ENCODE measurements at regions not wholly inside any gene's neighbourhood (a gene's known extent, or its start where the extent isn't known, plus 50 kb on each side); places are given as distances from the start of the nearest gene placed in this dataset.

DNA sequence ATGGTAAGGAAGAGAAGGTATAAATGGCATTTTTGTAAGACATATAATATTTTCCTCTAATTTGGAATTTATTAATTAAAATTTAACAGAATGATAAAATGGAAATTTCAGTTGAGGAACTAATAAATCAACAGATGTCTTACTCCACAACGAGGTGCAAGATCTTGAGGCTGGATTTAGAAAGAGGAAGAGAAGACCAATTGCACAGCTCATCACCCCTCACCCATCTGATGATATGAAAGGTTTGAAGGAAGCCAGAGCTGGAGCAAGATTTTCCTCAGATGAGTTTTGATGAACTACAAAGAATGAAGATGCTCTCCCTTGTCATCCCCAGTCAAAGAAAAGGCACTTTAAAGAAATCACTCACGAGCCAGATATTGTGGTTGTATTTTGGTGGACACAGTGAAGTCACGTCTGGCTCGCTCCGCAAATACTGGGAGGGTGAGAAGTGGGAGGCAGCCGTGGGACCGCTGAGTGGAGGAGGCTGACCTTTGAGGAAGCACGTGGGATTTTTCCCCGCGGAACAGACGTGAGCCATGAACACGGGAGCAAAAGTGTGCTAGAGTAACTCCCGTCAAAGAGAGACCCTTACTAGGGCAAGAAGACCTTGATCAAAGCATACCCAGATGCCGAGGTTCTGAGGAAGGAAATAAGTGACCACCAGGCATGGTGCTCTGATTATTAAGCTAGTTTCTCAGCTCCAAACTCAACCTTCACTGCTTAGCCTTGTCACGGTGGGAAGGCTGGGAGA is 511.4 kb downstream of the RNF144A start:
- TF ChIP-seq, protein P1, sequence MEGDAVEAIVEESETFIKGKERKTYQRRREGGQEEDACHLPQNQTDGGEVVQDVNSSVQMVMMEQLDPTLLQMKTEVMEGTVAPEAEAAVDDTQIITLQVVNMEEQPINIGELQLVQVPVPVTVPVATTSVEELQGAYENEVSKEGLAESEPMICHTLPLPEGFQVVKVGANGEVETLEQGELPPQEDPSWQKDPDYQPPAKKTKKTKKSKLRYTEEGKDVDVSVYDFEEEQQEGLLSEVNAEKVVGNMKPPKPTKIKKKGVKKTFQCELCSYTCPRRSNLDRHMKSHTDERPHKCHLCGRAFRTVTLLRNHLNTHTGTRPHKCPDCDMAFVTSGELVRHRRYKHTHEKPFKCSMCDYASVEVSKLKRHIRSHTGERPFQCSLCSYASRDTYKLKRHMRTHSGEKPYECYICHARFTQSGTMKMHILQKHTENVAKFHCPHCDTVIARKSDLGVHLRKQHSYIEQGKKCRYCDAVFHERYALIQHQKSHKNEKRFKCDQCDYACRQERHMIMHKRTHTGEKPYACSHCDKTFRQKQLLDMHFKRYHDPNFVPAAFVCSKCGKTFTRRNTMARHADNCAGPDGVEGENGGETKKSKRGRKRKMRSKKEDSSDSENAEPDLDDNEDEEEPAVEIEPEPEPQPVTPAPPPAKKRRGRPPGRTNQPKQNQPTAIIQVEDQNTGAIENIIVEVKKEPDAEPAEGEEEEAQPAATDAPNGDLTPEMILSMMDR (IDR thresholded peaks at IDR 0.05): no peak
- no peak for TF ChIP-seq EP300 (IDR thresholded peaks at IDR 0.05)
- TF ChIP-seq POLR2AphosphoS5 (IDR thresholded peaks at IDR 0.05): no peak

All from esophagus muscularis mucosa (tissue), 4 donors.